ENCODE measurements at regions not wholly inside any gene's neighbourhood (a gene's known extent, or its start where the extent isn't known, plus 50 kb on each side); places are given as distances from the start of the nearest gene placed in this dataset.

- no peak for TF ChIP-seq CTCF (IDR thresholded peaks at IDR 0.05)
- no peak for TF ChIP-seq POLR2A (IDR thresholded peaks at IDR 0.05)
Observed at GRCh38 chr6:43871284-43871683, 101.3 kb downstream of the VEGFA start.
